ENCODE measurements at regions not wholly inside any gene's neighbourhood (a gene's known extent, or its start where the extent isn't known, plus 50 kb on each side); places are given as distances from the start of the nearest gene placed in this dataset.

DNA sequence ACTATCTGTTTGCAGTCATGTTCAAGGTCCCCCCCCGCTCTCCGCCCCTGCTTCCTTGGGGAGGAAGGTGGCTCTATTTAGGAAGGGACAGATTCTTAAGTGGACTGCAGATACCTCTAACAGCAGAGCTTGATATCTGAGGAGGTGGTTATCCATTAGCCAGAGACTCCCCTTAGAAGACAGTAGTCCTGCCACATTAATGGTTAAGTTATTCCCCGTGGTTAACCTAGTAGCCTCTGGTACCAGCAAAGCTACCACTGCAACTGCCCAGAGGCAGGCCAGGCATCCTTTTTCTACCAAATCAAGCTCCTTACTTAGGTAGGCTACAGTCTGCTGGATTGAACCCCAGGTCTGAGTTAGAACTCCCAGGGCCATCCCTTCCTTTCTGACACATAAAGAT lies 162.1 kb upstream of the AVPR1A start:
- no peak overlapping the region for H3K4me3 ChIP-seq (ENCODE audit: low read depth, low read length)
- TF ChIP-seq, protein P1, sequence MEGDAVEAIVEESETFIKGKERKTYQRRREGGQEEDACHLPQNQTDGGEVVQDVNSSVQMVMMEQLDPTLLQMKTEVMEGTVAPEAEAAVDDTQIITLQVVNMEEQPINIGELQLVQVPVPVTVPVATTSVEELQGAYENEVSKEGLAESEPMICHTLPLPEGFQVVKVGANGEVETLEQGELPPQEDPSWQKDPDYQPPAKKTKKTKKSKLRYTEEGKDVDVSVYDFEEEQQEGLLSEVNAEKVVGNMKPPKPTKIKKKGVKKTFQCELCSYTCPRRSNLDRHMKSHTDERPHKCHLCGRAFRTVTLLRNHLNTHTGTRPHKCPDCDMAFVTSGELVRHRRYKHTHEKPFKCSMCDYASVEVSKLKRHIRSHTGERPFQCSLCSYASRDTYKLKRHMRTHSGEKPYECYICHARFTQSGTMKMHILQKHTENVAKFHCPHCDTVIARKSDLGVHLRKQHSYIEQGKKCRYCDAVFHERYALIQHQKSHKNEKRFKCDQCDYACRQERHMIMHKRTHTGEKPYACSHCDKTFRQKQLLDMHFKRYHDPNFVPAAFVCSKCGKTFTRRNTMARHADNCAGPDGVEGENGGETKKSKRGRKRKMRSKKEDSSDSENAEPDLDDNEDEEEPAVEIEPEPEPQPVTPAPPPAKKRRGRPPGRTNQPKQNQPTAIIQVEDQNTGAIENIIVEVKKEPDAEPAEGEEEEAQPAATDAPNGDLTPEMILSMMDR (IDR thresholded peaks at IDR 0.05; ENCODE audit: borderline replicate concordance, insufficient read depth, low read depth, low read length): no peak

DNA sequence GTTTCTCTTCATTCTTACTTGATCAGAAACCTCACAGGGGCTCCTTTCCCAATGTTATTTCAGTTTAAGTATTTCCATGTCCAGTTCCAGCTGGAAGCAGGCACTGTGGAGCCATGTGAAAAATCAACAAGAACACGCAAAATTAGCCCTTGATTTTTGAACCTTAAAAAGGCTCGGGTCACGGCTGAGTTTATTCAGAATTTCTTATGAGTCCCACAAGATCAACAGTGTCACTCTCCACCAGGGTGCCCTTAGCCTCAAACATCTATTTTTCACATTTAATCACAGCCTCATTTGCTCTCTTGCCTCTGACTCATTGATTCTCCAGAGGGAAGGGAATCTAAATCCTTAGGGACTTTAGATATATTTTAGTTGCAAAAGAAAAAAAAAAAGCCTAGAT lies 157.7 kb upstream of the AVPR1A start:
- TF ChIP-seq, protein P1 (IDR thresholded peaks at IDR 0.05; ENCODE audit: borderline replicate concordance, insufficient read depth, low read depth, low read length): no peak
- H3K4me3 ChIP-seq (ENCODE audit: low read depth, low read length): no peak overlapping the region

DNA sequence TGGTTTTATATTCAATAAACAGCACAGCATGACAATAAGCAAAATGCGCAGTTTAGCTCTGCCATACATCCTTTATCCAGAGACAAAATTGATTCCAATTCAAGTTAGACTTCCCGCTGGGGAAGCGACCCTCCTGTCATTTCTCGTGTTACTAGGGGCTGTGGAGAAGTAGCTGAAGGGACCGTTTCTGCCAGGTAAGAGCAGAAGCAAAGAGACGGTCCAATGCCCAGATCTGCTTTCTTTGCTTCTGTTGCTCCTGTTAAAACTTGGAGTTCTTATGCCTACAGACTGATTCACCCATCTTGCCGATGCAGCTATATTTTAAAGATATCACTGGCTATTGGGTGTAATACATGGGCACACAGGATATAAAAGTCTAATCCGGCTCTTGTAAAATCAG lies 156.8 kb upstream of the AVPR1A start:
- TF ChIP-seq, protein P1 (IDR thresholded peaks at IDR 0.05; ENCODE audit: borderline replicate concordance, insufficient read depth, low read depth, low read length): no peak

DNA sequence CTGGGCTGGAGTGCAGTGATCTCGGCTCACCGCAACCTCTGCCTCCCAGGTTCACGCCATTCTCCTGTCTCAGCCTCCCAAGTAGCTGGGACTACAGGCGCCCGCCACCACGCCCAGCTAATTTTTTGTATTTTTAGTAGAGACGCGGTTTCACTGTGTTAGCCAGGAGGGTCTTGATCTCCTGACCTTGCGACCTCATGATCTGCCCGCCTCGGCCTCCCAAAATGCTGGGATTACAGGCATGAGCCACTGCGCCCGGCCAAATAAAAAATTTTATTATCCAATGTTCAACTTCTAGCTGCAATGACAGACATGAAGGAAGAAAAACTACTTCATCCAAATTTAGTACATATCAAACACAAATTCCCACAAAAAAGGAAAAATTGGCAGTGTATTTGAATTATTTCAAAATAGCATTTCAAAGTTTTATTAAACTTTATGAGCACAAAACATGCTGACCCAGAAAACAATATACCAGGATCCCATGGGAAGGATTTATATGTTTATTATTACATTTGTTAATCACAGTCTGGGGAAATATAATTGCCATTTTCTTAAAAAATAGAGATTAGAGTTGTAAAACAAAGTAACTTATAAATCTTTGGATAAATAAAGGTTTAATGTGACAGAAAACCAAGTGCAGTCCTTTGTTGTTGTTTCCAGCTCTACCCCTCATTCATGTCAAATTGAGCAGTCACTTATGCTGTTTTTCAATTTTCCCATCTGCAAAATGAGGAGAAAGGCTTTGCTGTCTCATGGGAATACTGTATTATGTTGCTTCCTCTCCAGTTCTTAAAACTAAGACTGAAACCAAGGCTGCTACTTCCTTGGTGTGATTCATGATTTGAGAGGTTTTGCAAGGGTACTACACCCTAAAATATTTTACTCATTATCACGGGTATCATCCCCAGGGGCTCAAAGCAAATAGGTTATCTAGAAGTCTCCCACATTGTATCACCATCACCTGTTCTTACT lies 155.2 kb upstream of the AVPR1A start:
- no peak overlapping the region for H3K4me3 ChIP-seq (ENCODE audit: low read depth, low read length)
- TF ChIP-seq, protein P1 (IDR thresholded peaks at IDR 0.05; ENCODE audit: borderline replicate concordance, insufficient read depth, low read depth, low read length): no peak

More for the DNA sequence above, 156.8 kb upstream of the AVPR1A start:
- H3K4me3 ChIP-seq (ENCODE audit: low read depth, low read length): no peak overlapping the region

DNA sequence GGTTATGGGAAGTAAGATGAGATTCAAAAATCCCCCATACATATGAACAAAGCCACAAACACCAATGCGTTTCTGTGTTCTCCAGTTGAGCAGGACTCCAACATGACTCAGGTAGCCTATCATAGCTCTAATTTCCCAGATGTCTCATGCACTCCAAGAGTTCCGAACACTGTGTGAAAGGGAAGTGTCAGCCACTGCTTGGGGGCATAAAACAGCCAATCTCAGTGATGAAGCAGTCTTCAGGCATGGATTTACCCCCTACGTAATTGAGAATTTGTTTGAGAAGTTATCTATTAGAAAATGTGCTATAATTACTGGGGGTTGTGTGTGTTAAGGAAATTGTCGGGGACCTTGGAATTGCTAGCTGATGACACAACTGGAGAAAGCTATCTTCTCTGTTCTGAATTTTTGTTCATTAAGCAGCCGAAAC lies 153.9 kb upstream of the AVPR1A start:
- H3K4me3 ChIP-seq (ENCODE audit: low read depth, low read length): no peak overlapping the region
- TF ChIP-seq, protein P1 (IDR thresholded peaks at IDR 0.05; ENCODE audit: borderline replicate concordance, insufficient read depth, low read depth, low read length): no peak

DNA sequence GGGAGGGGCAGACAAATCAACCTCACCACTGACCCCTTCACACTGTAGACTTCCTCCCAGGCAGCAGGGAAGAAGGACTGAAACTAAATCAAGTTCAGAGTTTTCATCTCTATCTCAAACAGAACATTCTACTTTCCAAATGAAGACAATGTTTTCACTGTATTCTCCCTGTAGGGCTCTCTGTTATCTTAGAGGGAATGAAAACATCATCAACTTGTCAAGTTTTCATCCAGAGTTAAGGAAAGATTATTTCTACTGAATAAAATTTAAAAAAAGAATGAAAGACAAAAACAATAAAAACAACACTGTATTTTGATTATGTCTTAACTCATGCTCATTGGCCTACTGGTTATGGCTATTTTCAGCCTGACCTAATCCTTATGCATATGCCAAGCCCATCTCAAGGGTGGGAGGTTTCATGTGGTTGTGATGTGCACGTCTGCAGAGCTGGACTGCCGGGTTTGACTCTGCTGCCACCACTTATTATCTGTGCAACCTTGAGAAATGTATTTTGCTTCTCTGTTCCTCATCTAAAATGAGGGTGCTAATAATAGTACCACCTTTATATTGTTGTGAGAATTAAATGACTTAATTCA lies 152.0 kb upstream of the AVPR1A start:
- TF ChIP-seq, protein P1 (IDR thresholded peaks at IDR 0.05; ENCODE audit: borderline replicate concordance, insufficient read depth, low read depth, low read length): no peak
- H3K4me3 ChIP-seq (ENCODE audit: low read depth, low read length): no peak overlapping the region
